ENCODE measurements at regions not wholly inside any gene's neighbourhood (a gene's known extent, or its start where the extent isn't known, plus 50 kb on each side); places are given as distances from the start of the nearest gene placed in this dataset.

DNA sequence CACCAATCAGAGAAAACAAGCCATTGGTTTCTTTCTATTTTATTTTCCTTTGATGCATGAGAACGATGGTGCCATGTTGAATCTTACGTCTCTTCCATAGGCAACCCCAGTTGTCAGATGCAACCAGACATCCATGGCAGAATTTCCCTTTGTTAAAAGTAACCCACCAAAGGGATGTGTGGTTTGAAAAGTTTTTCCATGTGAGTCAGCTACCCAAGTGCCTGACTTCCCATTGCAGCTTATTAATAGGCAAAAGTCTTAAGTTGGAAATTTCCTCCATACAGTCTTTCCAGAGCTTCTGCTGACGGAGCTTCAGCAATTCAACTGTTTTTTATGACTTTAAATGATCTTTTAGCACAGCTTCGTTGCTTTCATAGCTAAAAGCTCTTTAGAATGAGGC lies 73.8 kb upstream of the FAM216B start:
- DNase-seq (ENCODE audit: low spot score): no peak
- Histone ChIP-seq H3K9me3 (no peaks in the 10 kb centered on the region), H3K4me1 (peaks cover 0 to 29% of the 10 kb centered on the region in 2 donors), H3K27ac (peak overlapping the region; percentile 40 to 92), H3K36me3 (no peaks in the 10 kb centered on the region), H3K4me3 (no peak overlapping the region), H3K27me3 (no peaks in the 10 kb centered on the region)
- TF ChIP-seq, protein P1, sequence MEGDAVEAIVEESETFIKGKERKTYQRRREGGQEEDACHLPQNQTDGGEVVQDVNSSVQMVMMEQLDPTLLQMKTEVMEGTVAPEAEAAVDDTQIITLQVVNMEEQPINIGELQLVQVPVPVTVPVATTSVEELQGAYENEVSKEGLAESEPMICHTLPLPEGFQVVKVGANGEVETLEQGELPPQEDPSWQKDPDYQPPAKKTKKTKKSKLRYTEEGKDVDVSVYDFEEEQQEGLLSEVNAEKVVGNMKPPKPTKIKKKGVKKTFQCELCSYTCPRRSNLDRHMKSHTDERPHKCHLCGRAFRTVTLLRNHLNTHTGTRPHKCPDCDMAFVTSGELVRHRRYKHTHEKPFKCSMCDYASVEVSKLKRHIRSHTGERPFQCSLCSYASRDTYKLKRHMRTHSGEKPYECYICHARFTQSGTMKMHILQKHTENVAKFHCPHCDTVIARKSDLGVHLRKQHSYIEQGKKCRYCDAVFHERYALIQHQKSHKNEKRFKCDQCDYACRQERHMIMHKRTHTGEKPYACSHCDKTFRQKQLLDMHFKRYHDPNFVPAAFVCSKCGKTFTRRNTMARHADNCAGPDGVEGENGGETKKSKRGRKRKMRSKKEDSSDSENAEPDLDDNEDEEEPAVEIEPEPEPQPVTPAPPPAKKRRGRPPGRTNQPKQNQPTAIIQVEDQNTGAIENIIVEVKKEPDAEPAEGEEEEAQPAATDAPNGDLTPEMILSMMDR (IDR thresholded peaks at IDR 0.05): no peak

DNA sequence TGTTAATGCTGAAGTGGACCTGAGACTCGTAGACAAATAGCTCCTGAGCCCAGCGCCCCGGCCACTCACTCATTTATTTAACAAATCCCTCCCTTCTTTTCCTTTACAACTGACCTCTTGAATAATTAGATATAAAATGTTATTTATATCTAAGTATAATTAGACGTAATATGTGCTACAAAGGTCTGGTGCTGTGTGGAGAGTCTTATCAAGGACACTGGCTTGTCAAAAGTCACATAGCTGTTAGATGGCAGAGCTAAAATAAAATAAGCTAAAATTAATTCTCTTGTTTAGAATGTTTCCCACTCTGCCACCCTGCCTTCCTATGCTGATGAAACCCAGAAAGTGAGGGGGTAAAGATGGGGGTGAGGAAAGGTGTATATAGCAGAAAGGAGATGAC lies 73.0 kb upstream of the FAM216B start:
- Histone ChIP-seq H3K36me3 (no peaks in the 10 kb centered on the region), H3K27me3 (no peaks in the 10 kb centered on the region), H3K4me3 (no peak overlapping the region), H3K4me1 (peaks cover 0 to 24% of the 10 kb centered on the region in 2 donors), H3K9me3 (no peaks in the 10 kb centered on the region), H3K27ac (peak overlapping the region; percentile 40 to 92)
- TF ChIP-seq, protein P1 (IDR thresholded peaks at IDR 0.05): no peak
- DNase-seq (ENCODE audit: low spot score): no peak

DNA sequence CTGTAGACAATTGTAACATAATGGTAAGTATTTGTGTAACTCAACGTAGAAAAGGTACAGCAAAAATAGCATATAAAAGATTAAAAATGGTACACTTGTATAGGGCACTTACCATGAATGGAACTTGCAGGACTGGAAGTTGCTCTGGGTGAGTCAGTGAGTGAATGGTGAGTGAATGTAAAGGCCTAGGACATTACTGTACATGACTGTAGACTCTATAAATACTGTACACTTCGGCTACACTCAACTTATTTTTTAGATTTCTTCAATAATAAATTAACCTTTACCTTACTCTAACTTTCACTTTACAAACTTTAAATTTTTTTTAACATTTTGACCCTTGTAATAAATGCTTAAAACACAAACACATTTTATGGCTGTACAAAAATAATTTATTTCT lies 72.1 kb upstream of the FAM216B start:
- DNase-seq (ENCODE audit: low spot score): no peak
- Histone ChIP-seq H3K27me3 (no peaks in the 10 kb centered on the region), H3K27ac (peak overlapping the region; percentile 40 to 92), H3K4me1 (peaks cover 0 to 24% of the 10 kb centered on the region in 2 donors), H3K4me3 (no peak overlapping the region), H3K9me3 (no peaks in the 10 kb centered on the region), H3K36me3 (no peaks in the 10 kb centered on the region)
- TF ChIP-seq, protein P1 (IDR thresholded peaks at IDR 0.05): no peak

DNA sequence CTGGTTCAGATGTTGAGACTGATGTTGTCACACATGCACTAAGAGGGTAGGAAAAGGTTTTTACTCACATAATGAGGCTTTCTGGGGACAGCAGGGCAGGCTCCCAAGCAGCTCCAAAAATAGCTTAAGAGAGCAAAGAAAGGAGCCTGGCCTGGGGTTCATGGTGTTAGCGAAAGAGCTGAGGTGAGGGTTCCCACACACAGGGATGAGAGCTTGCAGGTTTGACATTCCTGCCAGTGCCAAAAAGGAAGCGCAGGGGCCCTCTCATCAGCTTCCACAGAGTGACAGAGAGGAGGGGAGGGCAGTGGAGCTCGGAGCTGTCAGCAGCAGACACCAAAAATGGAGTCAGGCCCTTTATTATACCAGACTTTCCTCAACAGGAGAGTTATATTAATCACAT lies 65.5 kb upstream of the FAM216B start:
- DNase-seq (ENCODE audit: low spot score): no peak
- Histone ChIP-seq H3K4me1 (no peaks in the 10 kb centered on the region), H3K9me3 (no peaks in the 10 kb centered on the region), H3K4me3 (no peak overlapping the region), H3K36me3 (no peaks in the 10 kb centered on the region), H3K27ac (peak overlapping the region; percentile 11 to 71), H3K27me3 (no peaks in the 10 kb centered on the region)
- TF ChIP-seq, protein P1 (IDR thresholded peaks at IDR 0.05): no peak

DNA sequence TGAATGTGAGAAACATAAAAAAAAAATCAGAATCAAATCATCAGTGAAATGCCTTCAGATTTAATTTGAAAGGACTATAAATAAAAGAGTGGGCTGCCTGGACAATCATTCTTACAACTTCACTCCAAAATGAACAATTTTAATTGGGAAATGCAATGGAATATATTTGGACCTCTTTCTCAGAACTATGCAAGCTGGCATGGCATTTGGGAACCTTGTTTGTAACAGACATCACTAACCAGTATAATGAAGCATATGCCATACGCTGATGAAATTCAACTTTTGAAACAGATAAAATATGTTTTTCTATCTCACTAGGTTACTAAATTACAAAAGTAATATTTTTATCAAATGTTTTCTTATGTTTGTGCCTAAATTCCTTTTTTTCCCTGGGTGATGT lies 64.2 kb upstream of the FAM216B start:
- Histone ChIP-seq H3K36me3 (no peaks in the 10 kb centered on the region), H3K27me3 (no peaks in the 10 kb centered on the region), H3K9me3 (no peaks in the 10 kb centered on the region), H3K27ac (no peak overlapping the region), H3K4me1 (no peaks in the 10 kb centered on the region), H3K4me3 (no peak overlapping the region)
- DNase-seq (ENCODE audit: low spot score): no peak
- TF ChIP-seq, protein P1 (IDR thresholded peaks at IDR 0.05): no peak

DNA sequence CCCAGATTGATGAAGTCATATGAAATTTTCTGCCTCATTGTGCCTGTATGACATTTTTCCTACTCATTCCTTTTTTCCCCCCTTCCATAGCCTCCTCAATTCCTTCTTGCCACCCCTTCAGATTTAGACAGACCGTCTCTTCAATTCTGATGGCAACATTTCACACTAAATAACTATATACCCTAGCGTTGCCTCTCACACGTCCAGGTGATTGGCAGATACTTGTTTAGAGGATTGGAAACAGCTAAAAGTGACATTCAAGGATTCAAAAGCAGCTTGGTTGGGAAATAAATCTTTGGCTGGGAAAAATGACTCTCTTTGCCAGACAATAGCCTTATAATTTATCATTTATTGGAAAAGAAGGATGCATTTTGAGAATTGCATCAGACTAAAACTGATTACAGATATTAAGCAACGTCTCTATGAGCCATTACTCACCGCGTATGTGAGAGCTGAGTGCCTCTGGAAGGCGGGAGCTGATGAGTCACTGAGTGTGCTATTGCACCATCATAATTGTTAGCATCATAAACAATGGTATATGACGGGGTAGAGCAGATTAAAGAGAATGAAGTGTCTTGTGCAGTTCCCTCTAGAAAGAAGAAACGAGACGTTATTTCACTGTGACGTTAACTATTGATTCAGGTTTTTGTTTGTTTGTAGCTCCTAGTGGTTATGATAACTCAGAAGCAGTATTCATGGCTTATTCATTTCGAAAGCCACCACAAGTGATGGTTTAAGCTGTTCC lies 61.1 kb upstream of the FAM216B start:
- DNase-seq (ENCODE audit: low spot score): no peak
- Histone ChIP-seq H3K4me1 (no peaks in the 10 kb centered on the region), H3K9me3 (no peaks in the 10 kb centered on the region), H3K36me3 (no peaks in the 10 kb centered on the region), H3K4me3 (no peak overlapping the region), H3K27ac (no peak overlapping the region), H3K27me3 (no peaks in the 10 kb centered on the region)
- TF ChIP-seq, protein P1 (IDR thresholded peaks at IDR 0.05): no peak
